ENCODE measurements at regions not wholly inside any gene's neighbourhood (a gene's known extent, or its start where the extent isn't known, plus 50 kb on each side); places are given as distances from the start of the nearest gene placed in this dataset.

DNA sequence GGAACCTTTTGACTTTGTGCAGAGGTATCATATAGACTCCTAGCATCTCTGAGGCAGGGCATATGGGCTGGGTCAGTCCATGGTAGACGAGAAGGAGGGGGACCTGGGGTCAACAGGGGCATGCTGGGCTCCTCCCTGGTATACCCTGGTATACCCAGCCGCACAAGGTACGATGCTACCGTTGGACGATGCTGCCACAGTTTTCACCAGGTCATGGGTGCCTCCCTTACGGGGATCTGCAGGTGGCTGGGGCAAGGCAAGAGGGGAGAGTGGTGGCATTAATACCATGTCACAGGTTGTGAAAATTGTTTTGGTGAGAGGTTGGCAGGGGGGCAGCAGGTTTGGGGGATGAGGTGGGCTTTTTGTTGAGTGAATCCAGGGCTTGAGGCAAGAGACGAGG is 149.8 kb downstream of the TSN start:
- TF ChIP-seq RCOR1 (IDR thresholded peaks at IDR 0.05; ENCODE audit: borderline replicate concordance in 1 of 2, low read depth in 2 of 2, low read length in 2 of 2) (no peak), SP1 (CRISPR knock-in tag; IDR thresholded peaks at IDR 0.05) (no peak), ZNF384 (IDR thresholded peaks at IDR 0.05; ENCODE audit: low read depth, low read length) (no peak), NCOA1 (IDR thresholded peaks at IDR 0.05; ENCODE audit: low read depth) (no peak)
